HFFc6 (cell line): ENCODE measurements at regions not wholly inside any gene's neighbourhood (a gene's known extent, or its start where the extent isn't known, plus 50 kb on each side); places are given as distances from the start of the nearest gene placed in this dataset.

Experiments used
- DNase-seq: peaks from one replicate; pipeline ENCODE4 v3.0.0-alpha.2; 2018
- H3K27ac Mint-ChIP-seq: 2 replicates; pipeline ENCODE4 v1.8.0; 2020; ENCODE audit warnings: mild to moderate bottlenecking, mixed read lengths
- H3K27me3 Mint-ChIP-seq: 2 replicates; pipeline ENCODE4 v1.8.0; 2021; ENCODE audit warnings: mild to moderate bottlenecking, moderate library complexity, mixed read lengths; ENCODE audit not compliant: insufficient read depth
- H3K36me3 Mint-ChIP-seq: 2 replicates; pipeline ENCODE4 v1.8.0; 2021; ENCODE audit warnings: low read depth, mixed read lengths
- H3K4me1 Mint-ChIP-seq: 2 replicates; pipeline ENCODE4 v1.8.0; 2020; ENCODE audit warnings: low read depth, mixed read lengths
- H3K4me3 Mint-ChIP-seq: 2 replicates; pipeline ENCODE4 v1.8.0; 2020; ENCODE audit warnings: mild to moderate bottlenecking, moderate library complexity, mixed read lengths
- H3K9me3 Mint-ChIP-seq: 2 replicates; pipeline ENCODE4 v1.8.0; 2020; ENCODE audit warnings: mild to moderate bottlenecking, mixed read lengths
- CTCF ChIP-seq: fragments of 200-600 bp; sonication (generic); IDR thresholded peaks from 2 replicates; pipeline ENCODE4 v1.5.0; 2021; ENCODE audit warnings: antibody characterized with exemption, mild to moderate bottlenecking

GRCh38 chr4:55723403-55723802 lies 87.3 kb upstream of the NMU start:
- Mint-ChIP-seq H3K36me3 (no peaks in the 10 kb centered on the region), H3K27me3 (peaks cover 1% of the 10 kb centered on the region), H3K4me1 (no peaks in the 10 kb centered on the region), H3K27ac (no peak overlapping the region), H3K4me3 (no peak overlapping the region), H3K9me3 (no peaks in the 10 kb centered on the region)
- TF ChIP-seq CTCF = no peak
- no peak for DNase-seq

- Mint-ChIP-seq H3K4me1 (no peaks in the 10 kb centered on the region), H3K36me3 (no peaks in the 10 kb centered on the region), H3K27me3 (peaks cover 1% of the 10 kb centered on the region), H3K9me3 (no peaks in the 10 kb centered on the region), H3K4me3 (no peak overlapping the region), H3K27ac (no peak overlapping the region)
- DNase-seq = no peak
- TF ChIP-seq CTCF = no peak
Observed at GRCh38 chr4:55725057-55725456, 89.0 kb upstream of the NMU start.

DNA sequence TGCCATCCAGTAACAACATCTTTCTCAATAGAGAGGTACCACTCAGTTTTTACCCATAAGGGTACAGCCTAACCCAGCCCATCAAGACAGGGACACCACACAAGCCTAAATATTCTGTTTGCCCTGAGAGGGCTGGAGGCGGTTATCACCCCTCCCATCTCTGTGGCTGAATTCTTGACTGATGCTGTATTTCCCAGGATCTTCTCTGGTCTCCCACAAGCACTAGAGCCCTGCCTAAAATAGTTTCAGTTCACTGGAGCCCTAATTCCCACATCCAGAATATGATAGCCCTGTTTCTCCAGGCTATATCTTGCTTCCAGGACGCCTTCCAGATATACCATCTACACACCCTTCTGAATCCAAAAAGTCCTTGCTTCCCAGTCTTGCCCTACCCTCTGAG lies 91.6 kb upstream of the NMU start:
- Mint-ChIP-seq H3K9me3 (no peaks in the 10 kb centered on the region), H3K4me3 (peak overlapping the region; percentile 5; the same call in 1 of the 2 replicates), H3K4me1 (no peaks in the 10 kb centered on the region), H3K27me3 (peaks cover 9% of the 10 kb centered on the region), H3K27ac (no peak overlapping the region), H3K36me3 (no peaks in the 10 kb centered on the region)
- no peak for TF ChIP-seq CTCF
- no peak for DNase-seq

DNA sequence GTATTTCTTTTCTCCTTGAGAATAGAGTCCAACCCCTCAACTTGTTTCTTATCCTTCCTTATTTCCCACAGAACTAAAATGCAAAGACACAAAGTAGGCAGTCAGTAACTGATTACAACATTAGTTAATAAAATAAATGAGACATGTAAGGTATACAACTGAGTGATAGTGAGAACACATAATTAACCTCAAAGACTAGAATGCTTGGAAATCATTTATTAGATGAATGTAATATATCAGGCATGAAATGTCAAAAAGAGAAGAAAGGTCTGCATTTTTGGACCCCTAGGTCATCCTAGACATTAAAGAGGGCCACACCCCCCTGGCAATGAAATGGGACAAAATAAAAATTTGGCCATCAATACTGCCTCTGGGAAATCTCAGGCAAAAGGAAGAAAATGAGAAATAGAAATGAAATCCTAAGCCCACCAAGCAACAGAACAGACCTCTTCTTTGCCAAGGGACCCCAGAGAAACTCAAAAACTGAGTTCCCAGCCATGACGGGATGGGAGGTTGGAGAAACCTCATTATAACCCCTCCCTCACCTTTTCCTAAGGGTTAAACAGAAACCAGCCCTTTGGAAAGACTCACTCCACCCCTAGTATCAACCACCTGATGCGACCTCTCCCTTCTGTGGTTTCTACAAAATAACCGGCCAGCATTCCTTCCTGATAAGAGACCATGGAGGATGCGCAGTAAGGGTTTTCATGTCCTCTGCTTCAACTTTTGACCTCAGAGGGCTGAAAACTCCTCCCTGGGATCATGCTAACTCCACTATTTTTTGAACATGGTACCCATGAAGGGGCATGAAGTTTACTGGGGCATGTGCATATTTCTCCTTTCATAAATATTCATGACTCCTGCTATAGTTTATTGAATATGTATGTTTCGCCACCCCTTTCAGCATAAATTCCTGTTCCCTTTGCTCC lies 90.0 kb upstream of the EXOC1L start:
- Mint-ChIP-seq H3K4me3 (no peak overlapping the region), H3K36me3 (no peaks in the 10 kb centered on the region)

DNA sequence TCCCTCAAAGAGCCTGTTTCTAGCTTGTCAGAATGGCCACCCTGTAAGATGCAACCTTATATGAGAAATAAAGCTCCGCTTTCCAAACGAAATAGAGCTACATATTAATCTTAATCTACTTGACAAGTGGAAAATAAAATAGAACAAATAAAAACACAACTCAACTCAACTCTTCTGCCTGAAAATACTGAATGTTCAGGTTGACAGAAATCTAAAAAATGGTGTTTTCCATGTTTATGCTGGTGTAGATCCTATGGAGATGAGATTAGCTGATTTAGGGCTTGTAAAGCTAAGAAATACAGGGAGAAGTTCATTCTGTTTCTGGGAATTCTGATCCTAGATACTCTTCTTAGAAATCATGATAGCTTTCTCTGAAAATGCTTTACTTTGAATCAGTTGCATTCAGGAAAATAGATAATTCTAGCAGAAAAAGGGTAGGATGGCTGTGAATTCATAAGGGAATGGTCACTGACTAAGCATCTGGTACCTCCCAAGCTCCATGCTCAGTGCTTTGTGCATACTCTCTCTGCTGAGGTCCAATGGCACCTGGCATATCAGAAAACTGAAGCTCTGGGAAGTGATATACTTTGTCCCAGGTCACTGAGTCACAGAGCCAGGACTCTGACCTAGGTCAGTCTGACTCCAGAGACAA lies 89.2 kb upstream of the EXOC1L start:
- Mint-ChIP-seq H3K27ac (no peak overlapping the region), H3K4me3 (no peak overlapping the region), H3K36me3 (no peaks in the 10 kb centered on the region), H3K27me3 (peaks cover 9% of the 10 kb centered on the region), H3K4me1 (no peaks in the 10 kb centered on the region), H3K9me3 (no peaks in the 10 kb centered on the region)
- TF ChIP-seq CTCF = no peak
- no peak for DNase-seq

More for the DNA sequence above, 90.0 kb upstream of the EXOC1L start:
- DNase-seq = no peak
- Mint-ChIP-seq H3K4me1 (no peaks in the 10 kb centered on the region), H3K27ac (no peak overlapping the region), H3K9me3 (no peaks in the 10 kb centered on the region), H3K27me3 (peaks cover 9% of the 10 kb centered on the region)
- TF ChIP-seq CTCF = no peak
